ENCODE measurements at regions not wholly inside any gene's neighbourhood (a gene's known extent, or its start where the extent isn't known, plus 50 kb on each side); places are given as distances from the start of the nearest gene placed in this dataset.

GRCh38 chr14:103282932-103283331, 51.1 kb upstream of the EIF5 start:
- no peak for TF ChIP-seq POLR2A (IDR thresholded peaks at IDR 0.05; ENCODE audit: low read length)
- TF ChIP-seq GATA1 (IDR thresholded peaks at IDR 0.05; ENCODE audit: low read depth, low read length) = no peak

All from erythroblast (primary cell).